RWPE1 (cell line): ENCODE measurements at regions not wholly inside any gene's neighbourhood (a gene's known extent, or its start where the extent isn't known, plus 50 kb on each side); places are given as distances from the start of the nearest gene placed in this dataset.

Experiments used
- CTCF ChIA-PET: fragments of 350-600 bp; sonication (Branson Sonifier 250); formaldehyde crosslinking; extraction: SDS; loops from one replicate; lab custom pipeline; 2021; lab: Yijun Ruan, JAX
- POLR2A ChIA-PET: fragments of 400-600 bp; formaldehyde crosslinking; extraction: SDS; loops from one replicate; lab custom pipeline; 2020; ENCODE audit warnings: antibody characterized with exemption; ENCODE audit not compliant: low non-redundant PET; lab: Yijun Ruan, JAX
- DNase-seq: peaks from one replicate; pipeline ENCODE4 v3.0.0; 2012; ENCODE audit warnings: low spot score
- H3K27ac ChIP-seq: fragments of 450-650 bp; 2 replicates; pipeline ENCODE4 v1.5.1; 2017
- CTCF ChIP-seq: fragments of 450-650 bp; conservative IDR thresholded peaks from 2 replicates; pipeline ENCODE4 v1.5.1; 2017; ENCODE audit warnings: low read depth, mild to moderate bottlenecking

GRCh38 chr14:97349946-97350345 lies 552.8 kb downstream of the VRK1 start:
- no peak for TF ChIP-seq CTCF
- CTCF ChIA-PET: no interaction called here
- no peak for DNase-seq
- H3K27ac ChIP-seq: no peak overlapping the region
- POLR2A ChIA-PET: no interaction called here

DNA sequence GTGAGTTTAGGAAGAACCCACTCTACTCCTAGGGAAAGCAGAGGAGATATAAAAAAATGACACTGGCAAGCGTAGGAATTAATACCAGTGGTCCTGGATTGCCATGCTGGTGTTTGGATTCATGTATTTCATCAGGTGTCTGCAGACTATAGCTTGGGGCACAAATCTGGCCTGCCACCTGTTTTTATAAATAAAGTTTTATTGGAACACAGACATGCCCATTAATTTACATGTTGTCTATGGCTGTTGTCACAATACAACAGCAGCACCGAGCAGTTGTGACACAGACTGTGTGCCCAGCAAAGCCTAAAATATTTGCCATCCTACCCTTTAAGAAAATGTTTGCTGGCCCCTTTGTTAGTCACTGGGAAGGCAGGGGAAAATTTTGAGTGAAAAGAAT lies 553.2 kb downstream of the VRK1 start:
- ChIA-PET POLR2A (no interaction called here), CTCF (no interaction called here)
- no peak overlapping the region for H3K27ac ChIP-seq
- TF ChIP-seq CTCF: no peak
- no peak for DNase-seq

DNA sequence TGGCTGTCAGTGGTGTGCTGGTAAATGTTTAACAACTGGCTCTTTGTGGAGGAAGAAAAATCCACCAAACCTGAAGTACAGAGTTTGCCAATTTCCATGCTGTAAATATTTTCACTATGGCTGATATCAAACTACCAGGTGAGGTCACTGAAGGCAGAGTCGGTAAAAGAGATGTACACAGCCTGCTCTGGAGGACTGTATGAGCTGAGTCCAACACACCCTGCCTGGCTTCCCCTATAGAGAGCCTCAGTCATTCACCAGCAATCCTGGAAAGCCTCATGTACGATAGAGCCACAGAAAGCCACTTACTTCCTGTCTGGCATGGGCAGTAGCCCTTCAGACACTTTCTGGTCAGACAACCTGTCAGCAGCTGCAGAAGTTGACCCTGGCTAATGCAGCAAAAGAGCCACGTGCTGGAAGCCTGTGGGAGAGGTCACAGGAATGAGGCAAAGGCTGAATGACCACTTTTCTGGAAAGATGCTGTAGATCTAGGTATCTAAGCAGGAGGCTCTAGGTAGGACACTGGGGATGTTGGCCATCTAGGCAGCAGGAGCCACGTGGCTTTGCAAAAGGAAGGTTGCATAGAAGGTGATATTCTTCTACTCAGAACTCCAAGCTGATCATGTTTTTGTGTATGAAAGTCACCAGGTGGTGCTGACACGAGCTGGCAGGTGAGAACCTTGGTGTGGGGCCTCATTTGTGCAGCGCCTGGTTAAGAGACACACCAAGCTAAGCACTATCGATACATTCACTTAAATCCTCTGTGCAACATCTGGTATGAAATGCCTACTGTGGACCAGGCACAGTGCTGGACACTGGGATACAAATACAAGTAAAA lies 553.9 kb downstream of the VRK1 start:
- CTCF ChIA-PET: no interaction called here
- POLR2A ChIA-PET: no interaction called here
- no peak for DNase-seq
- TF ChIP-seq CTCF: no peak
- H3K27ac ChIP-seq: no peak overlapping the region

DNA sequence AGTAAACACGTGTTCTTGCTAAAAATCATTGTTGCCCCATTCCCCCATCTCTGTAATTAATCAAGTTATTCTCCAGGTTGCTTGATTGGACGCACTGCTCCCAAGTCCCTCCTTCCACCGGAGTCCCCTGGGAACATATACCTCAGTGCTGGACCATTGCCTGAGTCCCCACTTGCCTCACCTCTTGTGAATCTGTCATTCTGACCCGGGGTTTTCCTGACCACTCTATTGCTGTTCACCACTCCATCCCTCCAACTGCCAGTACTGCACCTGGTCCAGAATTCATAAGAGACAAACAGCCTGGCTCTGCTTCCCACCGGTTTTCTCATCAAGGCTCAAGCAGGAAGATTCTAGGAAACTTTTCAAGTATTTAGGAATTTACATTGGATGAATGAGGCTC lies 555.9 kb downstream of the VRK1 start:
- DNase-seq: no peak
- TF ChIP-seq CTCF: no peak
- no peak overlapping the region for H3K27ac ChIP-seq
- CTCF ChIA-PET: no interaction called here
- POLR2A ChIA-PET: no interaction called here

DNA sequence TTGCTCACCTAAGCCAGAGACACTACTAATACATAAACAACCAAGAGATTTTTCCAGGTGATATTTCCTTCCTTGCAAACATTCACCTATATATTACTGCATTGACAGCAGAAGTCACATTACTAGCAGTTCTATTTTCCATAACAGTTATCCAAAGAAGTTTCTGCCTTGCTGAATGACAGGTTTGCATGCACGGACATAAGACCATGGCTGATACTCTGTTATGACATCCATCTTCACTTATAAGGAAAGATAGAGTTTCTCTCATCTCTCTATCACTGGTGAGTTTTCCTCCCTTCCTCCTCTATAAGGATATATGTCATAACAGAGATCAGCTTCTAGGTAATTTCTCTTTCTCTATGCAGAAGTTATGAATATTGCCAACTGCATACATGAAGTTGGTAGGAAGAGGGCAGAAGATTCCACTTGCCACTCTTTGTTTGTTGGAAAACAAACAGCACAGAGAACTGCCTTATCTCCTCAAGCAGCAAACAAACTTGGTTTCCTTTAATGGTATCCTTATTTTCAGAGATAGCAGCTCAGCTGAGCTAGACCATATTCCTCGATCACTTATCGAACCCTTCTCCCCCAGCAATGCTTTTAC lies 557.0 kb downstream of the VRK1 start:
- no peak overlapping the region for H3K27ac ChIP-seq
- CTCF ChIA-PET: no interaction called here
- no peak for TF ChIP-seq CTCF
- DNase-seq: no peak
- POLR2A ChIA-PET: no interaction called here

- no peak overlapping the region for H3K27ac ChIP-seq
- CTCF ChIA-PET: interaction anchor here (0.6 kb wide), 1 partner anchor 11 kb away, joined by 3 read pairs; no protein-coding TSS in a partner anchor
- POLR2A ChIA-PET: no interaction called here
- DNase-seq: no peak
- TF ChIP-seq CTCF: no peak
Observed at GRCh38 chr14:97359341-97359740, 562.2 kb downstream of the VRK1 start.
